Endothelial cell of umbilical vein (primary cell): ENCODE measurements at regions not wholly inside any gene's neighbourhood (a gene's known extent, or its start where the extent isn't known, plus 50 kb on each side); places are given as distances from the start of the nearest gene placed in this dataset.
"Not testable (repeated sequence)": the region's sequence is repeated elsewhere in the genome, so short reads cannot be mapped to it uniquely, and the experiment has no call there.

Experiments used
- BruUV-seq: library from RNA; stranded (reverse); fragments of 400-500 nt; replicated peaks from 2 replicates; lab custom pipeline; 2021; lab: Mats Ljungman, UMichigan
- CTCF ChIA-PET: fragments of 300-600, 350-600 bp; sonication (Branson Sonifier 250); formaldehyde crosslinking; loops from one replicate; lab custom pipeline; 2021; ENCODE audit warnings: antibody characterized with exemption, inconsistent platforms; lab: Charles Lee
- POLR2A ChIA-PET: fragments of 300-600, 350-600 bp; sonication (Branson Sonifier 250); formaldehyde crosslinking; loops from one replicate; lab custom pipeline; 2021; ENCODE audit warnings: antibody characterized with exemption, inconsistent platforms; lab: Charles Lee
- DNase-seq: peaks from one replicate; pipeline ENCODE4 v3.0.0-alpha.2; 2011; ENCODE audit warnings: low read depth, low spot score
- FAIRE-seq: peaks from 2 replicates; lab custom pipeline; 2011; peaks lifted over from hg19 to GRCh38; lab: Jason Lieb, UNC
- H2AFZ ChIP-seq: 2 replicates; pipeline ENCODE4 v1.6.0; 2012; ENCODE audit warnings: low read depth, low read length, control low read depth, inconsistent platforms
- H3K27ac ChIP-seq: 2 replicates; pipeline ENCODE4 v1.5.1; 2011; ENCODE audit warnings: low read depth, mild to moderate bottlenecking, control low read depth, low read length, moderate library complexity; ENCODE audit not compliant: insufficient read depth
- H3K27me3 ChIP-seq, 2 experiments: 2 replicates each; pipeline versions ENCODE4 v1.6.0 to v1.6.1; 2011; ENCODE audit warnings: low read length in 2 of 2, mixed read lengths in 1 of 2; ENCODE audit not compliant: control insufficient read depth in 2 of 2, insufficient read depth in 2 of 2
- H3K36me3 ChIP-seq, 2 experiments: 2 replicates in 1 of 2; 3 replicates in 1 of 2; pipeline ENCODE4 v1.5.1; 2011; ENCODE audit warnings: low read length in 2 of 2, mild to moderate bottlenecking in 1 of 2, moderate library complexity in 1 of 2; ENCODE audit not compliant: control insufficient read depth in 2 of 2, insufficient read depth in 2 of 2; ENCODE audit errors: extremely low read depth in 1 of 2
- H3K4me1 ChIP-seq: 3 replicates; pipeline ENCODE4 v1.5.1; 2011; ENCODE audit warnings: mild to moderate bottlenecking, low read length; ENCODE audit not compliant: control insufficient read depth, insufficient read depth; ENCODE audit errors: extremely low read depth
- H3K4me2 ChIP-seq: 2 replicates; pipeline ENCODE4 v1.6.1; 2011; ENCODE audit warnings: low read length, control low read depth, mixed read lengths; ENCODE audit not compliant: insufficient read depth
- H3K4me3 ChIP-seq, 3 experiments: fragments of 200-600 bp in 1 of 3; sonication (generic), shearing (Covaris generic) in 1 of 3; replicated peaks in 1 of 3; 2 replicates each; pipeline ENCODE4 v1.5.1; 2011 to 2016; ENCODE audit warnings: control low read depth in 3 of 3, low read length in 3 of 3, mild to moderate bottlenecking in 2 of 3, inconsistent platforms in 1 of 3, low read depth in 1 of 3, moderate library complexity in 1 of 3; ENCODE audit not compliant: insufficient read depth in 1 of 3
- H3K79me2 ChIP-seq: 2 replicates; pipeline ENCODE4 v1.6.0; 2012; ENCODE audit warnings: low read length, inconsistent platforms; ENCODE audit not compliant: control insufficient read depth, insufficient read depth
- H3K9ac ChIP-seq: replicated peaks from 2 replicates; pipeline ENCODE3; 2011; ENCODE audit warnings: low read length, control low read depth; ENCODE audit not compliant: insufficient read depth; ENCODE audit errors: extremely low read depth
- H3K9me1 ChIP-seq: replicated peaks from 3 replicates; pipeline ENCODE4 v1.6.0; 2011; ENCODE audit warnings: mild to moderate bottlenecking, low read length; ENCODE audit not compliant: control insufficient read depth, insufficient read depth; ENCODE audit errors: extremely low read depth
- H3K9me3 ChIP-seq: replicated peaks from 2 replicates; pipeline ENCODE4 v1.5.1; 2012; ENCODE audit warnings: low read length, inconsistent platforms; ENCODE audit not compliant: control insufficient read depth, insufficient read depth
- H4K20me1 ChIP-seq: replicated peaks from 2 replicates; pipeline ENCODE3; 2011; ENCODE audit warnings: mild to moderate bottlenecking, low read length; ENCODE audit not compliant: control insufficient read depth, insufficient read depth; ENCODE audit errors: extremely low read depth
- FOS ChIP-seq: IDR thresholded peaks from 2 replicates; pipeline ENCODE4 v1.6.1; 2011; ENCODE audit warnings: mild to moderate bottlenecking, low read length, moderate library complexity, borderline replicate concordance; ENCODE audit not compliant: insufficient read depth
- JUN ChIP-seq: IDR thresholded peaks from 2 replicates; pipeline ENCODE4 v1.6.1; 2011; ENCODE audit warnings: borderline replicate concordance, low read depth; ENCODE audit not compliant: insufficient read length, insufficient read depth
- POLR2AphosphoS5 ChIP-seq: IDR thresholded peaks from 2 replicates; pipeline ENCODE4 v1.6.1; 2012; ENCODE audit warnings: low read depth, mild to moderate bottlenecking, control low read depth, low read length, moderate library complexity; ENCODE audit not compliant: insufficient read depth
- dilution Hi-C: fragments of 300-500 bp; cut with MboI; formaldehyde crosslinking; loops from one replicate; pipeline ENCODE4 v1.15.0; 2019; ENCODE audit warnings: low sequenced_read_pairs; ENCODE audit not compliant: extremely low pct_ligation_motif_present
- intact Hi-C: fragments of 100-400 bp; cut with micrococcal nuclease; formaldehyde crosslinking; loops from one replicate; pipeline ENCODE4 v1.10.0; 2022
- TF ChIP-seq, protein P1 (sequence below): IDR thresholded peaks from 2 replicates; pipeline ENCODE4 v1.6.1; 2011; ENCODE audit not compliant: insufficient read depth, insufficient read length

DNA sequence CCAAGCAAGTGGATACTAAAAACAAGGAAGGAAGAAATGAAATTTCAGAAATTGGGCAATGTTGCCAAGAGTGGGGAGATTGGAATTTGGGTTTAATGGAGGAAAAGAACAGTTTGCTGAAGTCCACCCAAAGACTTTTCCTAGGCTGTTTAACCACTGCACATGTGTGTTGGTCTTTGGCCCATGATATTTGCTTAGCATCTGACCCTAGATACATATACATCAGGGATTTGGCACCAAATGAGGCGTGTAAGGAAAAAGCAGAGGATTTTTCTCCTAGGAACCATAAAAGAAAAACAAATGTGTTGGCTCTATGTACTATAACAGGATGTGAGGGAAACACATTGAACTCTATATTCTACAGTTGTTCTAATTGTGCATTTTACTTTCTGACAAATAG, 80.7 kb upstream of the CD28 start:
- DNase-seq = peak; percentile 77
- FAIRE-seq = no peak
- intact Hi-C loops (no loop called here), dilution Hi-C loops (no loop called here)
- Histone ChIP-seq H3K9ac (no peak overlapping the region), H3K36me3 (no peaks in the 10 kb centered on the region), H3K9me3 (no peaks in the 10 kb centered on the region), H3K4me1 (no peaks in the 10 kb centered on the region), H3K27ac (no peak overlapping the region), H4K20me1 (no peaks in the 10 kb centered on the region), H3K79me2 (no peaks in the 10 kb centered on the region), H3K4me3 (no peak overlapping the region), H3K4me2 (no peak overlapping the region), H3K27me3 (no peaks in the 10 kb centered on the region), H3K9me1 (no peaks in the 10 kb centered on the region), H2AFZ (no peak overlapping the region)
- TF ChIP-seq, protein P1, sequence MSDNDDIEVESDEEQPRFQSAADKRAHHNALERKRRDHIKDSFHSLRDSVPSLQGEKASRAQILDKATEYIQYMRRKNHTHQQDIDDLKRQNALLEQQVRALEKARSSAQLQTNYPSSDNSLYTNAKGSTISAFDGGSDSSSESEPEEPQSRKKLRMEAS = no peak
- no peak for TF ChIP-seq POLR2AphosphoS5
- no peak for TF ChIP-seq FOS
- TF ChIP-seq JUN = no peak
- CTCF ChIA-PET = no interaction called here
- POLR2A ChIA-PET = no interaction called here
- BruUV-seq = no TSS peak

DNA sequence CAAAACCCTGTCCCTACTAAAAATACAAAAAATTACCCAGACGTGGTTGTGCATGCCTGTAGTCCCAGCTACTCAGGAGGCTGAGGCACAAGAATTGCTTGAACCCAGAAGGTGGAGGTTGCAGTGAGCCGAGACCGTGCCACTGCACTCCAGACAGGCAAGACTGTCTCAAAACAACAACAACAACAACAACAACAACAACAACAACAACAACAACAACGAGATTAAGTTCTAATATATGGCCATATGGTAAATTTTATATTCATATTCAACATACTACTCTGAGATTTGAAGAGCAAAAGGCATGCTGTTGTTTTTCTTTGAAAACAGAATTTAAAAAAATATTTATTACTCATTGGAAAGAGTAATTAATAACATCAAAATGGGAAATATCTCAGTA, 80.2 kb upstream of the CD28 start:
- H4K20me1 ChIP-seq, H3K4me2 ChIP-seq, H3K79me2 ChIP-seq, H3K9ac ChIP-seq, FAIRE-seq, H3K27ac ChIP-seq, POLR2A ChIA-PET, H3K27me3 ChIP-seq, H3K36me3 ChIP-seq, H2AFZ ChIP-seq, CTCF ChIA-PET, BruUV-seq, H3K9me1 ChIP-seq, DNase-seq, H3K4me3 ChIP-seq, intact Hi-C loops, dilution Hi-C loops, H3K9me3 ChIP-seq, H3K4me1 ChIP-seq: not testable (repeated sequence)
